WTC11 (cell line): ENCODE measurements at regions not wholly inside any gene's neighbourhood (a gene's known extent, or its start where the extent isn't known, plus 50 kb on each side); places are given as distances from the start of the nearest gene placed in this dataset.

Source experiments
- ATAC-seq: fragments of 200-7000 bp; cut with Tn5 transposase; 2 replicates; pipeline ENCODE4 v1.10.0; 2021; ENCODE audit warnings: mild to moderate bottlenecking, moderate library complexity
- CTCF ChIA-PET: fragments of 300-600 bp; sonication (Branson Sonifier 250); formaldehyde crosslinking; loops from one replicate; lab custom pipeline; 2021; ENCODE audit warnings: antibody characterized with exemption; lab: Charles Lee
- POLR2A ChIA-PET: fragments of 350-600 bp; sonication (Branson Sonifier 250); formaldehyde crosslinking; loops from one replicate; lab custom pipeline; 2021; ENCODE audit warnings: antibody characterized with exemption; lab: Charles Lee
- DNase-seq: peaks from one replicate; pipeline ENCODE4 v3.0.0; 2021; ENCODE audit warnings: low spot score
- H3K27ac Mint-ChIP-seq: 2 replicates; pipeline ENCODE4 v1.8.0; 2021; ENCODE audit warnings: mixed read lengths
- H3K27me3 Mint-ChIP-seq: 2 replicates; pipeline ENCODE4 v1.8.0; 2021; ENCODE audit warnings: low read depth, mild to moderate bottlenecking, moderate library complexity, mixed read lengths
- H3K36me3 Mint-ChIP-seq: 2 replicates; pipeline ENCODE4 v1.8.0; 2021; ENCODE audit warnings: mixed read lengths
- H3K4me1 Mint-ChIP-seq: 2 replicates; pipeline ENCODE4 v1.8.0; 2022; ENCODE audit warnings: mixed read lengths
- H3K4me3 Mint-ChIP-seq: 2 replicates; pipeline ENCODE4 v1.8.0; 2021; ENCODE audit warnings: mild to moderate bottlenecking, moderate library complexity, mixed read lengths
- H3K9me3 Mint-ChIP-seq: 2 replicates; pipeline ENCODE4 v1.8.0; 2021; ENCODE audit warnings: mixed read lengths
- CREB1 ChIP-seq: sonication (generic); formaldehyde crosslinking; IDR thresholded peaks from 2 replicates; pipeline ENCODE4 v1.8.0; 2023; ENCODE audit warnings: mild to moderate bottlenecking, missing genetic modification reagents
- CREM ChIP-seq: sonication (generic); formaldehyde crosslinking; IDR thresholded peaks from 2 replicates; pipeline ENCODE4 v1.8.1; 2022; ENCODE audit warnings: mild to moderate bottlenecking, missing genetic modification reagents, moderate library complexity
- EMX1 ChIP-seq: fragments of 250-450 bp; sonication (Bioruptor Pico); IDR thresholded peaks from 2 replicates; pipeline ENCODE4 v1.8.0; 2021; ENCODE audit warnings: mild to moderate bottlenecking
- FOXJ3 ChIP-seq: sonication (generic); formaldehyde crosslinking; IDR thresholded peaks from 2 replicates; pipeline ENCODE4 v1.9.0; 2021; ENCODE audit warnings: missing genetic modification reagents, mild to moderate bottlenecking, borderline replicate concordance
- IRF2 ChIP-seq: sonication (generic); formaldehyde crosslinking; IDR thresholded peaks from 2 replicates; pipeline ENCODE4 v1.8.0; 2022; ENCODE audit warnings: low read depth, missing genetic modification reagents, borderline replicate concordance
- KAT7 ChIP-seq: sonication (generic); formaldehyde crosslinking; IDR thresholded peaks from 2 replicates; pipeline ENCODE4 v1.8.1; 2023; ENCODE audit warnings: missing genetic modification reagents, mild to moderate bottlenecking, borderline replicate concordance
- MXD4 ChIP-seq: fragments of 250-450 bp; sonication (Bioruptor Pico); IDR thresholded peaks from 2 replicates; pipeline ENCODE4 v1.8.0; 2021; ENCODE audit warnings: mild to moderate bottlenecking, moderate library complexity, borderline replicate concordance
- MYBL2 ChIP-seq: sonication (generic); formaldehyde crosslinking; IDR thresholded peaks from 2 replicates; pipeline ENCODE4 v1.8.1; 2023; ENCODE audit warnings: mild to moderate bottlenecking, moderate library complexity, missing genetic modification reagents
- NR1H2 ChIP-seq: sonication (generic); formaldehyde crosslinking; IDR thresholded peaks from 2 replicates; pipeline ENCODE4 v1.9.0; 2021; ENCODE audit warnings: mild to moderate bottlenecking, moderate library complexity, missing genetic modification reagents
- NR3C1 ChIP-seq: sonication (generic); formaldehyde crosslinking; conservative IDR thresholded peaks from 2 replicates; pipeline ENCODE4 v1.8.1; 2023; ENCODE audit warnings: low read depth, mild to moderate bottlenecking, missing genetic modification reagents
- OVOL2 ChIP-seq: fragments of 250-450 bp; sonication (Bioruptor Pico); IDR thresholded peaks from 2 replicates; pipeline ENCODE4 v1.9.0; 2021; ENCODE audit warnings: mild to moderate bottlenecking, borderline replicate concordance
- RORB ChIP-seq: fragments of 250-450 bp; sonication (Bioruptor Pico); IDR thresholded peaks from 2 replicates; pipeline ENCODE4 v1.9.0; 2021; ENCODE audit warnings: mild to moderate bottlenecking
- SP1 ChIP-seq: sonication (generic); formaldehyde crosslinking; conservative IDR thresholded peaks from 2 replicates; pipeline ENCODE4 v1.8.1; 2022; ENCODE audit warnings: missing genetic modification reagents
- TCF7 ChIP-seq: sonication (generic); formaldehyde crosslinking; IDR thresholded peaks from 2 replicates; pipeline ENCODE4 v1.8.0; 2022; ENCODE audit warnings: mild to moderate bottlenecking, low read depth, missing genetic modification reagents, moderate library complexity
- ZNF671 ChIP-seq: fragments of 250-450 bp; sonication (Bioruptor Pico); IDR thresholded peaks from 2 replicates; pipeline ENCODE4 v1.8.0; 2021; ENCODE audit warnings: mild to moderate bottlenecking
- TF ChIP-seq, protein P1 (sequence below): fragments of 250-450 bp; sonication (Bioruptor Pico); IDR thresholded peaks from 2 replicates; pipeline ENCODE4 v1.9.0; 2021; ENCODE audit warnings: mild to moderate bottlenecking
- TF ChIP-seq, protein P2 (sequence below): fragments of 200-600 bp; IDR thresholded peaks from 2 replicates; pipeline ENCODE4 v1.8.0; 2022; ENCODE audit warnings: antibody characterized with exemption
- TF ChIP-seq, protein P3 (sequence below): sonication (generic); formaldehyde crosslinking; IDR thresholded peaks from 2 replicates; pipeline ENCODE4 v1.8.1; 2023; ENCODE audit warnings: mild to moderate bottlenecking, missing genetic modification reagents, moderate library complexity
- TF ChIP-seq, protein P4 (sequence below): sonication (generic); formaldehyde crosslinking; IDR thresholded peaks from 2 replicates; pipeline ENCODE4 v1.8.1; 2022; ENCODE audit warnings: missing genetic modification reagents, borderline replicate concordance
- TF ChIP-seq, protein P5 (sequence below): sonication (generic); formaldehyde crosslinking; IDR thresholded peaks from 2 replicates; pipeline ENCODE4 v1.8.1; 2023; ENCODE audit warnings: mild to moderate bottlenecking, missing genetic modification reagents, moderate library complexity
- TF ChIP-seq, protein P6 (sequence below): sonication (generic); formaldehyde crosslinking; IDR thresholded peaks from 2 replicates; pipeline ENCODE4 v1.8.1; 2023; ENCODE audit warnings: mild to moderate bottlenecking, missing genetic modification reagents, borderline replicate concordance
- TF ChIP-seq, protein P7 (sequence below): fragments of 250-450 bp; sonication (Bioruptor Pico); IDR thresholded peaks from 2 replicates; pipeline ENCODE4 v1.8.0; 2021; ENCODE audit warnings: mild to moderate bottlenecking

DNA sequence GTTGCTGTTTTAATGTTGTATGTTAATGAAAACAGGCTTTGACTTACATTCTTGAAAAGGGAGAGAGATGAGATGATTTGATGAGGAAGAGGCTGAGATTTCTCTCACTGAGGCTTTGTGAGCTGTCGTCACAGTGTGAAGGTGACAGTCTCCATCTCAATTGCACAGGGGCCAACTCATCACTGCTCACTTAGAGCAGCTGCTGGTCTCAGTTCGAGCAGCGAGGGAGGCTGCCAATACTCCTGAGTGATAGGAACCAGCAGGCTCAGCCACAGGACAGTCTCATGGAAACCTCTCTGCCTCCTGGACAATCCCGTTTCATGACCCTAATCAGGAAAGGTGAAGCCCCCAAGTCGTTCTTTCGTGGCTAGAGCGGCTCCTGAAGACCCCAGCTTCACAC is 170.7 kb upstream of the SOX11 start (continued):
- TF ChIP-seq, protein P1, sequence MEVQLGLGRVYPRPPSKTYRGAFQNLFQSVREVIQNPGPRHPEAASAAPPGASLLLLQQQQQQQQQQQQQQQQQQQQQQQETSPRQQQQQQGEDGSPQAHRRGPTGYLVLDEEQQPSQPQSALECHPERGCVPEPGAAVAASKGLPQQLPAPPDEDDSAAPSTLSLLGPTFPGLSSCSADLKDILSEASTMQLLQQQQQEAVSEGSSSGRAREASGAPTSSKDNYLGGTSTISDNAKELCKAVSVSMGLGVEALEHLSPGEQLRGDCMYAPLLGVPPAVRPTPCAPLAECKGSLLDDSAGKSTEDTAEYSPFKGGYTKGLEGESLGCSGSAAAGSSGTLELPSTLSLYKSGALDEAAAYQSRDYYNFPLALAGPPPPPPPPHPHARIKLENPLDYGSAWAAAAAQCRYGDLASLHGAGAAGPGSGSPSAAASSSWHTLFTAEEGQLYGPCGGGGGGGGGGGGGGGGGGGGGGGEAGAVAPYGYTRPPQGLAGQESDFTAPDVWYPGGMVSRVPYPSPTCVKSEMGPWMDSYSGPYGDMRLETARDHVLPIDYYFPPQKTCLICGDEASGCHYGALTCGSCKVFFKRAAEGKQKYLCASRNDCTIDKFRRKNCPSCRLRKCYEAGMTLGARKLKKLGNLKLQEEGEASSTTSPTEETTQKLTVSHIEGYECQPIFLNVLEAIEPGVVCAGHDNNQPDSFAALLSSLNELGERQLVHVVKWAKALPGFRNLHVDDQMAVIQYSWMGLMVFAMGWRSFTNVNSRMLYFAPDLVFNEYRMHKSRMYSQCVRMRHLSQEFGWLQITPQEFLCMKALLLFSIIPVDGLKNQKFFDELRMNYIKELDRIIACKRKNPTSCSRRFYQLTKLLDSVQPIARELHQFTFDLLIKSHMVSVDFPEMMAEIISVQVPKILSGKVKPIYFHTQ (CRISPR knock-in tag), result no peak
- TF ChIP-seq, all 79 proteins: peak for 0

DNA sequence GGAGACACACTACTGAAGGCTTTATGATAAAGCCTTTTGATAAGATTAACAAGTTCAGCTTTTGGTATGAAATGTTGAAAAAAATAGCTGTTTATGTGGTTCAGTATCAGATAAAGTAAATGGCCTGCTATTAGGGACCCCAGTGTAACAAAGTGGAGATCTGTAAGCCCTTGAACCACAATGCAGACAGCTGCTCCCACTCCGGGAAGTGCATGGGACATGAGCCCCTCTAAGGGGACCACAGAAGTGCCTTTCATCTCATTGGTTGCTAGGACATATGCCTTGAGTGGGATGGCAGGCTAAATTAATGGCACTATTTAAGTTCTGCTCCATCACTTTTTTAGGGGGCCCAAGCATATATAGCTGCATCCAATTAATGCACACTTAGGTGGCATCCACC is 167.6 kb upstream of the SOX11 start:
- Mint-ChIP-seq H3K9me3 (peaks cover 56% of the 10 kb centered on the region), H3K4me1 (no peaks in the 10 kb centered on the region), H3K4me3 (no peak overlapping the region)
- CTCF ChIA-PET, result no interaction called here
- TF ChIP-seq ZNF671 (CRISPR knock-in tag) (no peak), MXD4 (no peak), RORB (CRISPR knock-in tag) (no peak), MYBL2 (no peak), OVOL2 (CRISPR knock-in tag) (no peak), KAT7 (CRISPR knock-in tag) (no peak)
- TF ChIP-seq, protein P2, sequence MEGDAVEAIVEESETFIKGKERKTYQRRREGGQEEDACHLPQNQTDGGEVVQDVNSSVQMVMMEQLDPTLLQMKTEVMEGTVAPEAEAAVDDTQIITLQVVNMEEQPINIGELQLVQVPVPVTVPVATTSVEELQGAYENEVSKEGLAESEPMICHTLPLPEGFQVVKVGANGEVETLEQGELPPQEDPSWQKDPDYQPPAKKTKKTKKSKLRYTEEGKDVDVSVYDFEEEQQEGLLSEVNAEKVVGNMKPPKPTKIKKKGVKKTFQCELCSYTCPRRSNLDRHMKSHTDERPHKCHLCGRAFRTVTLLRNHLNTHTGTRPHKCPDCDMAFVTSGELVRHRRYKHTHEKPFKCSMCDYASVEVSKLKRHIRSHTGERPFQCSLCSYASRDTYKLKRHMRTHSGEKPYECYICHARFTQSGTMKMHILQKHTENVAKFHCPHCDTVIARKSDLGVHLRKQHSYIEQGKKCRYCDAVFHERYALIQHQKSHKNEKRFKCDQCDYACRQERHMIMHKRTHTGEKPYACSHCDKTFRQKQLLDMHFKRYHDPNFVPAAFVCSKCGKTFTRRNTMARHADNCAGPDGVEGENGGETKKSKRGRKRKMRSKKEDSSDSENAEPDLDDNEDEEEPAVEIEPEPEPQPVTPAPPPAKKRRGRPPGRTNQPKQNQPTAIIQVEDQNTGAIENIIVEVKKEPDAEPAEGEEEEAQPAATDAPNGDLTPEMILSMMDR, result no peak
- TF ChIP-seq, all 79 proteins: peak for 0
- Mint-ChIP-seq H3K36me3 (peaks cover 53% of the 10 kb centered on the region), H3K27me3 (peaks cover 8% of the 10 kb centered on the region), H3K27ac (no peak overlapping the region)
- no peak for ATAC-seq
- POLR2A ChIA-PET, result no interaction called here
- DNase-seq, result no peak

DNA sequence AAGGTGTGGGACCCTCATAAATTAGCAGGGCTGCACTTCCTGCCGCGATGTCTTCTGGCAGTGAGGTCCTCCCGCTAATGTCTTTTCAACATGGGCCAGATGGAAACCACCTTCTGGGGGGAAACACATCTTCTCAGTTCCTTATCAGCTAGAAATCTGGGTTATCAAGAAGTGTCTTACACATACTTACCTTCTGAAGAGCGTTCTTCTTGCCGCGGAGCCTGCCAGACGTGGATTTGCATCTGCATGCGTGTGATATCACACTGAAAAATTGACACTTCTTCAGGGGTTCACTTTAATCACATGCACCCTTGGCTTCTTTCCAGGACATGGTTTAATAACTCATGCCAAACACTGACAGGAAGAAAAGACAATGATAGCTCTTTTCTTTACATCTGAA is 163.5 kb upstream of the SOX11 start:
- POLR2A ChIA-PET, result no interaction called here
- H3K27ac Mint-ChIP-seq, result no peak overlapping the region
- TF ChIP-seq NR3C1 (CRISPR knock-in tag) (no peak), SP1 (CRISPR knock-in tag) (no peak), CREB1 (no peak), EMX1 (CRISPR knock-in tag) (no peak), NR1H2 (no peak), MYBL2 (no peak), CREM (CRISPR knock-in tag) (no peak), FOXJ3 (CRISPR knock-in tag) (no peak), IRF2 (CRISPR knock-in tag) (no peak), TCF7 (CRISPR knock-in tag) (no peak)
- TF ChIP-seq, protein P3, sequence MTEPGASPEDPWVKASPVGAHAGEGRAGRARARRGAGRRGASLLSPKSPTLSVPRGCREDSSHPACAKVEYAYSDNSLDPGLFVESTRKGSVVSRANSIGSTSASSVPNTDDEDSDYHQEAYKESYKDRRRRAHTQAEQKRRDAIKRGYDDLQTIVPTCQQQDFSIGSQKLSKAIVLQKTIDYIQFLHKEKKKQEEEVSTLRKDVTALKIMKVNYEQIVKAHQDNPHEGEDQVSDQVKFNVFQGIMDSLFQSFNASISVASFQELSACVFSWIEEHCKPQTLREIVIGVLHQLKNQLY (CRISPR knock-in tag), result no peak
- TF ChIP-seq, protein P4, sequence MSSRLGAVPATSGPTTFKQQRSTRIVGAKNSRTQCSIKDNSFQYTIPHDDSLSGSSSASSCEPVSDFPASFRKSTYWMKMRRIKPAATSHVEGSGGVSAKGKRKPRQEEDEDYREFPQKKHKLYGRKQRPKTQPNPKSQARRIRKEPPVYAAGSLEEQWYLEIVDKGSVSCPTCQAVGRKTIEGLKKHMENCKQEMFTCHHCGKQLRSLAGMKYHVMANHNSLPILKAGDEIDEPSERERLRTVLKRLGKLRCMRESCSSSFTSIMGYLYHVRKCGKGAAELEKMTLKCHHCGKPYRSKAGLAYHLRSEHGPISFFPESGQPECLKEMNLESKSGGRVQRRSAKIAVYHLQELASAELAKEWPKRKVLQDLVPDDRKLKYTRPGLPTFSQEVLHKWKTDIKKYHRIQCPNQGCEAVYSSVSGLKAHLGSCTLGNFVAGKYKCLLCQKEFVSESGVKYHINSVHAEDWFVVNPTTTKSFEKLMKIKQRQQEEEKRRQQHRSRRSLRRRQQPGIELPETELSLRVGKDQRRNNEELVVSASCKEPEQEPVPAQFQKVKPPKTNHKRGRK (CRISPR knock-in tag), result no peak
- TF ChIP-seq, protein P5, sequence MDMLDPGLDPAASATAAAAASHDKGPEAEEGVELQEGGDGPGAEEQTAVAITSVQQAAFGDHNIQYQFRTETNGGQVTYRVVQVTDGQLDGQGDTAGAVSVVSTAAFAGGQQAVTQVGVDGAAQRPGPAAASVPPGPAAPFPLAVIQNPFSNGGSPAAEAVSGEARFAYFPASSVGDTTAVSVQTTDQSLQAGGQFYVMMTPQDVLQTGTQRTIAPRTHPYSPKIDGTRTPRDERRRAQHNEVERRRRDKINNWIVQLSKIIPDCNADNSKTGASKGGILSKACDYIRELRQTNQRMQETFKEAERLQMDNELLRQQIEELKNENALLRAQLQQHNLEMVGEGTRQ (CRISPR knock-in tag), result no peak
- TF ChIP-seq, protein P6, sequence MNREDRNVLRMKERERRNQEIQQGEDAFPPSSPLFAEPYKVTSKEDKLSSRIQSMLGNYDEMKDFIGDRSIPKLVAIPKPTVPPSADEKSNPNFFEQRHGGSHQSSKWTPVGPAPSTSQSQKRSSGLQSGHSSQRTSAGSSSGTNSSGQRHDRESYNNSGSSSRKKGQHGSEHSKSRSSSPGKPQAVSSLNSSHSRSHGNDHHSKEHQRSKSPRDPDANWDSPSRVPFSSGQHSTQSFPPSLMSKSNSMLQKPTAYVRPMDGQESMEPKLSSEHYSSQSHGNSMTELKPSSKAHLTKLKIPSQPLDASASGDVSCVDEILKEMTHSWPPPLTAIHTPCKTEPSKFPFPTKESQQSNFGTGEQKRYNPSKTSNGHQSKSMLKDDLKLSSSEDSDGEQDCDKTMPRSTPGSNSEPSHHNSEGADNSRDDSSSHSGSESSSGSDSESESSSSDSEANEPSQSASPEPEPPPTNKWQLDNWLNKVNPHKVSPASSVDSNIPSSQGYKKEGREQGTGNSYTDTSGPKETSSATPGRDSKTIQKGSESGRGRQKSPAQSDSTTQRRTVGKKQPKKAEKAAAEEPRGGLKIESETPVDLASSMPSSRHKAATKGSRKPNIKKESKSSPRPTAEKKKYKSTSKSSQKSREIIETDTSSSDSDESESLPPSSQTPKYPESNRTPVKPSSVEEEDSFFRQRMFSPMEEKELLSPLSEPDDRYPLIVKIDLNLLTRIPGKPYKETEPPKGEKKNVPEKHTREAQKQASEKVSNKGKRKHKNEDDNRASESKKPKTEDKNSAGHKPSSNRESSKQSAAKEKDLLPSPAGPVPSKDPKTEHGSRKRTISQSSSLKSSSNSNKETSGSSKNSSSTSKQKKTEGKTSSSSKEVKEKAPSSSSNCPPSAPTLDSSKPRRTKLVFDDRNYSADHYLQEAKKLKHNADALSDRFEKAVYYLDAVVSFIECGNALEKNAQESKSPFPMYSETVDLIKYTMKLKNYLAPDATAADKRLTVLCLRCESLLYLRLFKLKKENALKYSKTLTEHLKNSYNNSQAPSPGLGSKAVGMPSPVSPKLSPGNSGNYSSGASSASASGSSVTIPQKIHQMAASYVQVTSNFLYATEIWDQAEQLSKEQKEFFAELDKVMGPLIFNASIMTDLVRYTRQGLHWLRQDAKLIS (CRISPR knock-in tag), result no peak
- TF ChIP-seq, protein P7, sequence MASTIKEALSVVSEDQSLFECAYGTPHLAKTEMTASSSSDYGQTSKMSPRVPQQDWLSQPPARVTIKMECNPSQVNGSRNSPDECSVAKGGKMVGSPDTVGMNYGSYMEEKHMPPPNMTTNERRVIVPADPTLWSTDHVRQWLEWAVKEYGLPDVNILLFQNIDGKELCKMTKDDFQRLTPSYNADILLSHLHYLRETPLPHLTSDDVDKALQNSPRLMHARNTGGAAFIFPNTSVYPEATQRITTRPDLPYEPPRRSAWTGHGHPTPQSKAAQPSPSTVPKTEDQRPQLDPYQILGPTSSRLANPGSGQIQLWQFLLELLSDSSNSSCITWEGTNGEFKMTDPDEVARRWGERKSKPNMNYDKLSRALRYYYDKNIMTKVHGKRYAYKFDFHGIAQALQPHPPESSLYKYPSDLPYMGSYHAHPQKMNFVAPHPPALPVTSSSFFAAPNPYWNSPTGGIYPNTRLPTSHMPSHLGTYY, result no peak

More for the DNA sequence above, 163.5 kb upstream of the SOX11 start:
- CTCF ChIA-PET, result no interaction called here
- Mint-ChIP-seq H3K36me3 (peaks cover 76% of the 10 kb centered on the region), H3K4me1 (no peaks in the 10 kb centered on the region), H3K4me3 (no peak overlapping the region), H3K27me3 (peaks cover 11% of the 10 kb centered on the region), H3K9me3 (peaks cover 82% of the 10 kb centered on the region)
- no peak for ATAC-seq
- DNase-seq, result no peak
